Inflammatory macrophage (primary cell): ENCODE measurements at regions not wholly inside any gene's neighbourhood (a gene's known extent, or its start where the extent isn't known, plus 50 kb on each side); places are given as distances from the start of the nearest gene placed in this dataset.
"Not testable (repeated sequence)": the region's sequence is repeated elsewhere in the genome, so short reads cannot be mapped to it uniquely, and the experiment has no call there.

Experiments
- DNase-seq, 2 donors: peaks; one replicate each; pipeline ENCODE4 v3.0.0-alpha.2; 2020 to 2022

DNA sequence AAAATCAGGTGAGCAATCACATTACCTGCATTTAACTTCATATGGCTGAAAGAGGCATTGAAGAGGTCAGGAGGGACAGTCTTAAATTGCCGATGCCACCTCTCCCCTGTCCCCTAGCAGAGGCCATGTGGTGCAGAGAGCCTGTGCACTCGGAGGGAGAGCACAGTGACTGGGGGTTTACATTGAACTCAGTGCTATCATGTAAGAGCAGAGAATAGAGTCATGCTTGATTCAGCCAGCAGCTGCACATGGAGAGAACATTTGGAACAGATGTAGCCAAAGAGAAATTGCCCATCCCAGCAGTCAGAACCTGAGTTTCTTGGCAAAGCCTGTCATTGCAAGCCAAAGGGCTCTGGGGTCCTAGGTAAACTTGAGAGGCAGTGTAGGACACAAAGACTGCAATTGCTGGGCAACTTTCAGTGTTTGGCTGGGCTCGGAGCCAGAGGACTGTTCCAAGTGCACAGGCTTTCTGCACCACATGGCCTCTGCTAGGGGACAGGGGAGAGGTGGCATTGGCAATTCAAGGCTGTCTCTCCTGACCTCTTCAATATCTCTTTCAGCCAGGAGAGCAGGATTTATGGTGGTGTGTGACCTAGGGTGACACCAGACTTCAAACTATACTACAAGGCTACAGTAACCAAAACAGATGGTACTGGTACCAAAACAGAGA is 267.1 kb downstream of the REEP3 start:
- no peak for DNase-seq

DNA sequence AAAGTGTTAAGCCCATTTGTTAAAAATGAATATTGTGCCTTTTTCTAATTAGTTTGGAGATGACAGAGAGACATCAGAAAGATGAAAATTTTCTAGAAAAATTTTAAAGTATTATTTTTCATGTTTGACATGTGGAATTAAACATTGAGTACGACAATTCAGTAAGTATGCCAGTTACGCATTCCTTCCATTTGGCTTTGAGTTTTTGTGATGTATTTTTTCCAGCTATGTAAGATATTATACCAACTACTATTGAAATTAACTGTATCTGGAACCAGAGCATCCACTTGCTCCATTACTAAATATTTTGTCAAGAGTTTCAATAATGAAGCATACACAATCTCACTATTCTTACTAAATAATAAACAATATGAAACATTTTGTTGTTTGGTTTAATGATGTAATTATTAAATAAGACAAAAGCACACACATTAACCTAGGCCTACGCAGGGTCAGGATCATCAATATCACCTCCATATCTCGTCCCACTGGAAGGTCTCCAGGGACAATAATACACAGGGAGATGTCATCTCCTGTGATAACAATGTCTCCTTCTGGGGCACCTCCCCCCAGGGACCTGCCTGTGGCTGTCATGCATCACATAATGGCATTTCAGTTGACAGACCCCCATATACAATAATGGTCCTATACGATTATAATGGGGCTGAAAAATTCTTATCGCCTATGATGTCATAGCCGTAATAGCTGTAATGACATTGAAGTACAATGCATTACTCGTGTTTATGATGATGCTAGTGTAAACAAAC is 274.1 kb downstream of the REEP3 start:
- no peak for DNase-seq

DNA sequence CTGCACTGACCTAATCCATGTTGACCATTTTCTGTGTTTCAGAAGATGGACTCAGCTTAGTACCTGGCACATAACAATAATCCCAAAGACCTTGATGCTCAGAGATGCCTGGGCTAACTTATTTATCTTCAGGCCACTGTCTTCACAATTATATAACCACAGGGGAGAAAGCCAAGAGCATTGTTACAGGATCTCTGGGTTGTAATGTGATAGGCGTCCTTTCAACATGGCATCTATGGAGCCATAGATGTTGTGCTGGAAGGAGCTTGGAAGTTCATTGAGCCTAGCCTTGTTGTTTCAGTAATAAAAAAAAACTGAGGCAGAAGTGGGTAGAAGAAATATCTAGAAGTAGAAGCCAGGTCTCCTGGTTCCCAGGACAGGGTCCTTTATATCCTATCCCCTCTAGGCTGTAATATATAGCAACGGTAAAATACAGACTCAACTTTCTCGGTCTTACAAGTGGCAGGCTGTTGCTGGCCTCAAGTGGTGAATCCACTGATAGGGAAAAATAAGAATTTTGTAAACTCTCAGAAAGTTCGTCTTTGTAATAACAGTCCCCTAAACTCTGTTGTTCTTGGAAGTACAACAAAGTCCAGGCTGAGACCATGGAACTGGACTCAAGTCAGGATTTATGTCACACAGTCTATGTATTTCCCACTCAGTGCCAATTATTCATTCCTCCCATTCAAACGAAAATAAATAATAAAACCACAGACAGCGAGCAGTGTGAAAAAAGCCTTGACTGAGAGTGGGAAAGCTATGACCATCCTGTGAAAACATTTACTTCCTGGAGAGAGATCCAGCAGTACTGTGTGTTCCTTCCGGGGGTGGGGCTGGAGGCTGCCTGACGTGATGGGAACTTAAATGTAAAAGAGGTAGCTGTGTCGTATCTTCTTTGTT is 277.6 kb downstream of the REEP3 start:
- DNase-seq: peak in 1 of 2 donors; percentile 12

DNA sequence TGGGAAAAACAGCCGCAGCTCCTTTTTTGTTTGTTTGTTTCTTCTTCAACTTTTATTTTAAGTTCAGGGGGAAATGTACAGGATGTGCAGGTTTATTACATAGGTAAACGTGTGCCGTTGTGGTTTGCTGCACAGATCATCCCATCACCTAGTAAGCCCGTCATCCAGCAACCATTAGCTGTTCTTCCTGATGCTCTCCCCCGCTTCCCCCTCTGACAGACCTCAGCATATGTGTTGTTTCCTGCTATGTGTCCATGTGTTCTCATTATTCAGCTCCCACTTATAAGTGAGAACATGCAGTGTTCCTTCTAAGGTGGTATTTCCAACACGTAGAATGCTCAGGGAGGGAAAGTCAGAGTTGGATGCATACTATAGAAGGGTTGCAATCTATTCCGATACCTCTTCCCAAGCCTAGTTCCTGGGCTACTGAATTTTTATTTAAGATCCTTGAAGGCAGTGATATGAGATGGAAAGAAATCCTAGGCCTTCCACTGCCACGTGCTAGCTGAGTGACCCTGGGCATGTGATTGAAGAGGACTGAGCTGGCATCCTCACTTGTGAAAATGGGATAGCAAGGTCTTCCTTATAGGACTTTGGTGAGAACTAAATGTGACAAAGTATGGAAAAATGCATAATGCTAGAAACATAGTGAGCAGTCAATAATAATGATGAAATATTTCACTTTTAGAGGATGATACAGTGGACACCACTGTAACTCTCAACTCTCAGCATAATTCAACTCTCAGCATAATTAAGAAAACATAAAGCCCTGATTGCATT is 278.5 kb downstream of the REEP3 start:
- DNase-seq: no peak

DNA sequence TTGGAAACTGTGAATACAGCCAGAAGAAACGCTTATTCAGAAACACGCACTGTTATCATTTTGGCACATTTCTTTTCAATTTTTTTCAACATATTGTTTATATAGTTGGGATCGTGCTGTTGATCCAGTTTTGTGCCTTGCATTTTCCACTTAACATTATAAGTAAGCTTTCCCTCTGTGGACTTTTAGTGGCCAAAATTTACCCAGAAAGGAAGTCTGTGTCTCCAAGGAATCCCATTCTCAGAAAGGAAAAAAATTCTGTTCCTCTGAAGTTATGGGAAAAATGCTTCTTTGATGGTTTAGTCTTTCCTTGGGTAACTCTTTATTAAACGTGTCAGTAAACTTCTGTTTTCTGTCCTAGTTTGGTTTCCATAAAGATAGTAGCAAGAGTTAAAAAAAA is 280.0 kb downstream of the REEP3 start:
- DNase-seq: no peak

DNA sequence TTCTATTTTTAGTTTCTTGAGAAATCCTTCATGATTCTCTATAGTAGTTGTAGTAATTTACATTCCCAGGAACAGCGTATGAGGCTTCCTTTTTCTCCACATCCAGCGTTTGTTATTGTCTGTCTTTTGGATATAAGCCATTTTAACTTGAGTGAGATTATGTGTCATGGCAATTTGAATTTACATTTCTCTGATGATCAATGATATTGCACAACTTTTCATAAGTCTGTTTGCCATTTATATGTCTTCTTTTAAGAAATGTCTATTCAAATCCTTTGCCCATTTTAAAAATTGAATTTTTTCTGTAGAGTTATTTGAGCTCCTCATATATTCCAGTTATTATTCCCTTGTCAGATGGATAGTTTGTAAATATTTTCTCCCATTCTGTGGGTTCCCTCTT is 285.1 kb downstream of the REEP3 start:
- DNase-seq: no peak

DNA sequence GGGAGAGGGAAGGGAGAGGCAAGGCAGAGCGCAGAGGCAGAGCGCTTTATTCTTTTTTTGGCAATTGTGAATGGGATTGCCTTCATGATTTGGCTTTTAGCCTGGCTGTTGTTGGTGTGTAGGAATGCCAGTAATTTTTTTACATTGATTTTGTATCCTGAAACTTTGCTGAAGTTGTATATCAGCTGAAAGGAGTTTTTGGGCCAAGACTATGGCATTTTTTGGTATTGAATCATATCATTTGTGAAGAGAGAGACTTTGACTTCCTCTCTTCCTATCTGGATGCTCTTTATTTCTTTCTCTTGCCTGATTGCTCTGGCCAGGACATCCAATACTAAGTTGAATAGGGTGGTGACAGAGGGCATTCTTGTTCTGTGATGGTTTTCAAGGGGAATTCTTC is 291.3 kb downstream of the REEP3 start:
- DNase-seq: no peak

DNA sequence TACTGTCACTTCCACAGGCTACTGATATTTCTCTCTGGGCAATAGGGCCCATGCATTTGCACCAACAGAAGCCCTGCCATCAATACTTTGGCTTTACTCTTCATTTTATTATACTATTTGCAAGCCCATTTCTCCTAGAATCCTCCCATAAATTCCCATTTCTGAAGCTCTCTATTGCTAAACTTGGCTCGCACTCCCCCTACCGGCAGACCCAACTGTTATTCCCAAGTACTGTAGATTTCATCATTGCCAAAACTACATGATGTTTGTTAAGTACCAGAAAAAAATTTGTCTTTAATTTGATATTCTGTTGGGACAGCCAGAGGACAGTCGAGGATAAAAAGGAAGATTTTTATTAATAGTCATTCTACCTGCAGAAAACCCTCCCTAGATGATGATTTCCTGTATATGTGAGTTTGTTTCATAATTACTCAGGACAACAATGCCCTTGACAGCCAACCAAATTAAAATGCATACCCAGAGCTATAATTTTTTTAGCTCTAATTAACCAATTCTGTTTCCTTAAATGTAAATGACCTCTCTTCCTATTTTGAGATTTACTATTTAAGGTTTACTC is 298.6 kb downstream of the REEP3 start:
- peak; percentile 20 to 50 for DNase-seq

DNA sequence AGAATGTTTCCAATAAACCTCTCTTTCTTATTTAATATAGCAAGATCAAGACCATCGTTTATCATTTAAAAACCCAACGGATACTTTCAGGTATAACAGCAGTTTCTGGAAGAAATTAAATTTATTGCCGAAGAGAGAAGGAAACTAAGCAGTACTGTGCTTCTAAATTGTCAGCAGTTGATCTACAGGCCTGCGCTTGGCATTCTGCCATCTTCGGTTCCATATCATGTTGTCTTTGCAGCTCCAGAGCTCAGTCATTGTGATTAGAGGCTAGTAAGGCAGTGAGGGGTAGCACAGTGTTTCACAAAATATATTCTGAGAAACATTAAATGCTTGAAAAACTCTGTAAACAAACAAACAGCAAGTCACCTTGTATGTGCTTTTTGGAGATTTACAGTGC is 301.3 kb downstream of the REEP3 start:
- DNase-seq: no peak

DNA sequence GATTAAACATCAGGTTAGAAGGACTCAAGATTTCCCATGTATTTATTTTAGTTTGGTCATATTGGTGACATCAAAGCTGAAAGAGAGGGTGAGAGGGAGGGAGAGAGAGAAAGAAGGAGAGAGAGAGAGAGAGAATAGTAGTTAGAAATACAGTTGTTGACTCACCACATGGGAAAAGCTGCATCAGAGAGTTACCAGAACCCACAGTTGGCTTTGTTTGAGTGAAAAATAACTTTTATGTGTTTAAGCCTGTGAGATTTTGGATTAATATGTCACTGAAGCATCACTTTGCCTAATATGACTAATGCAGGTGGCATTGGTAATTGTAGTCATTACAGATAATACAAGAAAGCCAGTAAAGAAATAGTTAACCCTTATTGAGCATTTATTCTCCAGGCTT is 303.9 kb downstream of the REEP3 start:
- no peak for DNase-seq

DNA sequence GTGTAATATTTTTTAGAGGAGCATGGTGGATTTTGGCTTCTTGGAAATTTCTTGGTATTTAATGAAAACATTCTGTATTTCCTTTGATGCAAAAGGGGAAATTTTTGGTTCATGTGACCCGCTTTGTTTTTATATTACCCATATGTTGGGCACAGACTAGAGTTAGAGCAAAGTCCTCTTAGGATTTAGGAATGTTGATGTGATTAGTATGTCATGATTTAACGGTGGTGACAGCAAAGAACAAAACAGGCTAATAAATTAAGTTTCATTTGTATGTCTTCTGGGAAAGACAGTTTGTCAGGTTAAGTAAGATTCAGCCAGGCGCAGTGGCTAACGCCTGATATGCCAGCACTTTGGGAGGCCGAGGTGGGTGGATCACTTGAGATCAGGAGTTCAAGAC is 304.6 kb downstream of the REEP3 start:
- DNase-seq: no peak

DNA sequence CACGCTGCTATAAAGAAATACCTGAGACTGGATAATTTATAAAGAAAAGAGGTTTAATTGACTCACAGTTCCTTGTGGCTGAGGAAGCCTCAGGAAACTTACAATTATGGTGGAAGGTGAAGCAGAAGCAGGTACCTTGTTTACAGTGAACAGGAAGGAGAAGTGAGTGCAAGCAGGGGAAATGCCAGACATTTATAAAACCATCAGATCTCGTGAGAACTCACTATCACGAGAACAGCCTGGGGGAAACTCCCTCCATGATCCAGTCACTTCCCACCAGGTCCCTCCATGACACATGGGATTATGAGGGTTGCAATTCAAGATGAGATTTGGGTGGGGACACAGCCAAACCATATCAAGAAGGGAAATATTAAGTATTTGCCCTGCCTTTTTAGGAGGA is 305.8 kb downstream of the REEP3 start:
- DNase-seq: not testable (repeated sequence)

DNA sequence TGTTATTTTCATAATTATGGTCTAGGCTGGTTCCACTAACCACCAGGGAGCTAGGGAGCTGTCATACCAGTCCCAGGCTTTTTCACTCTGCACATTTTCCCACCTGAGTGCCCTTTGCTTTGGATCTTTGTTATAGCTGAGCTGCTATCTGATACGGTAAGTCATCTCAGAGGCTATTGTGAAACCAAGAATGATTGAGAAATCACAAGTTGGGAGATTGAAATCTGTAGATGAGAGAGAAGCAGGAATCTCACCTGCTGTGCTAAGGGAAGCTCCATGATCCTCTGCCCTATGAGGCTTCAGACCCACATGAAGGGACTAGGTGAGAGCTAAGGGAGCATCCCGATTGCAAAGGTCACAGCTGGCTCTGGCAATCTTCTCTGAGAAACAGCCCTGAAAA is 307.8 kb downstream of the REEP3 start:
- DNase-seq: no peak

DNA sequence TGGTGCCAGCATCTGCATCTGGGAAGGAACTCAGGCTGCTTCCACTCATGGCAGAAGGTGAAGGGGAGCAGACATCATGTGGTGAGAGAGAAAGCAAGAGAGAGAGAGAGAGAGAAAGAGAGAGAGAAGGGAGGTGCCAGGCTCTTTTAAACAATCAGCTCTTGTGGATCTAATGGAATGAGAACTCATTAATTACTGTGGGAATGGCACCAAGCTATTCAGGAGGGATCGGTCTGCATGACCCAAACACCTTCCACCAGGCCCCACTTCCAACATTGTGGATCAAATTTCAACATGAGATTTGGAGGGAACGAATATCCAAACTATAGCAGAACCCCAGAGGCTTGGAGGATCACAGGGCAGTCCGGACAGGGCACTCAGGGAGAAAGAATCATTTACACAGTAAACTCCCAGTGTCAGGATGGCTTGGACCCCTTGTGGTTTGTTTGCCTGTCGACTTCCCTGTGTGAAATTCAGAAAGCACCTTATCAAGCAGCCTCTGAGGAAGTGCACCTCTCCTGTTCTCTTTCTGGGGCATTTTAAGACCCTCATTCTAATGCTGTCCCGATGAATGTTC is 308.5 kb downstream of the REEP3 start:
- no peak for DNase-seq

DNA sequence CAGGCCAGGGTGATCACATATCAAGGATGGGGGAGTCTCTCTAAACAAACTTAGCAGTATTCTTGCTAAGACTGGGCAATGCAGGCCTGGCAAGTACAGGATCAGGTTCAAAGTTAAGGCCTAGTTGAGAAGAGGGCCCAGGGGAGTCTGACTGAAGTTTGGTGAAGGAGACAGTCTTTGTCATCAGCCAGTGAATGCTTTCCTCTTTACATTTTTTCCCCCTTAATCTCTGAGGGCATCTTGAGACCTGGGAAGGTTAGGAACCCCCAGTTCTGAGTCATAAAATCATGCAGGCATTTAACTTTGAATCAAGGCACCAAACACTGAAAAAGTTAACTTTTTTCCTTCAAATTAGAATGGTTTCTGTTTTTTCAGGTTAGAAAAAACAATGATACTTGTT is 311.5 kb downstream of the REEP3 start:
- DNase-seq: no peak

DNA sequence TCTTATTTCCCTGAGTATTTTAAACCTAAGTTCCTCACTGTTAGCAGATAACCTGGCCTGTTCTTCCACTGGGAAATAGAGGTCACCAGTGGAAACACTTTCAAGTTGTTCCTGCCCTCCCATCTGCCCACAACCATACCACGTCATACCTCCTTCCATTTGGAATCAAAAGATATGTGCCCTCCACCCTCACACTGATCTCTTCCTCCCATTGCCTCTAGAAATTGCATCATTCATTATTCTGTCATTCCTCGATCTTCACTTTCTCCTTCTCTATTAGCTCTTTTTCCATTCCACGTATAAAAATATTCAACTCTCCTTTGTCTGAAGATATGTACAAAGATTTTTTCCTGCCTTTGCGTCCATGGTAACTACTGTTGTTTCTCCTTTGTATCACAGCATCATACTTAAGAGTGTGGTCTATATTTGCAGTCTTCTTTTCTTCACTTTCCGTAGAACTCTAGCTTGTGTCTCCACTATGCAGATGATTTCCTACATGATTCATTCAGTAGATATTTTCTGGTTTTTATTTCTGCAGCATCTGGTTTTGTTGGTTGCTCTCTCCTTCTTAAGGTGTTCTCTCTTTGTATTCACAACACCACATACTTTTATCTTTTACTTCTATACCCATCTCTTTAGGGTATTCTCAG is 312.3 kb downstream of the REEP3 start:
- DNase-seq: no peak

DNA sequence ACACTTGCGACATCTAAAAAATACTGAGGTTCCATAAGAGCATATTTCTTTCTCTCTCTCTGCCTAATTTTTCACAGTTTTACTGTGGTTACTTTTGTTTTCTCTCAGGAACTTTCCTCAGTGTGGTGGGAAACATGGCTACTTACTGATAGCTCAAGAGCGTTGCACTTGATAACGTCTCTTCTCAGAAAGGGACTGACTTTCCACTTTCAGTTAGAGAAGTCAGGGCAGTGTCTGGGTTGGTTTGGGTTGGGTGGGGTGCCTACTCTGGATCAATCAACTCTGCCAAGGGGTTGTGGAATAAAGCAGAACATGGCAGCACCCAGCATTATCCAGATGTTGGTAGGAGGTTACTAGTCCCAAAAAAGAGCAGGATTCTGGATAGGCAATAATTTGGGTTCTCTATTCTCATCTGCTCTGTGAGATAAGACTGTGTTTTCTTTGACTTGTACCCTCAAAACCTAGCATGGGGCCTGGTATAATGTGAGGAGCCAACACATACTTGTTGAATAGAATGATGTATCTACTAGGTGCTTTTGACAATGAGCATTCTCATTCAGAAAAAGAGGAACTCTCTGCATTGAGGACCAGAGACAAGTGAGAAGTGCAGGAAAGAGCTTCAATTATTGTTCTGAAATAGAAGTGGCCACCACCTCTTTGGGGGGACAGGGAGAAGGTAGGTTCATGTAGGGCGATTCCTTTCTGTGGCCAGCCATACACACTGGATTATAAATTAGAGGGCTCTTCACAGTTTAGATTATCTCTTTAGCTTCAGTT is 315.7 kb downstream of the REEP3 start:
- DNase-seq: no peak

DNA sequence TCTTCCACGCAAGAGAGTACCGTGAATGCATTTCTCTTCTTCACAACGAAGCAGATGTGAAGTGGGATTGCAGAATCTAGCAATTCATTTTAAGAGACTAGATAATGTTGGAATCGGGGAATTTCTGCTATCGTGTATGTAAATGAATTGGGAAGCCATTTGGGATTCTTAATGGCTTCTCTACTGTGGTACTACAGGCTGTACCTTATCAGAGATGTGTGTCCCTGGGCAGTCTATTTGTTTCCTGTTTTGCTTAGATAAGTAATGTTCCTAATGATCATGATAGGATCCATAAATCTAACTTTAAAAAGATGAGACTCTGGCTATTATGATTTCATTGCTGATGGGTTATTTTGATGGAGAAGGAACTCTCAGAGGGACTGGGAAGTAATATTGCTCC is 320.6 kb downstream of the REEP3 start:
- DNase-seq: no peak

DNA sequence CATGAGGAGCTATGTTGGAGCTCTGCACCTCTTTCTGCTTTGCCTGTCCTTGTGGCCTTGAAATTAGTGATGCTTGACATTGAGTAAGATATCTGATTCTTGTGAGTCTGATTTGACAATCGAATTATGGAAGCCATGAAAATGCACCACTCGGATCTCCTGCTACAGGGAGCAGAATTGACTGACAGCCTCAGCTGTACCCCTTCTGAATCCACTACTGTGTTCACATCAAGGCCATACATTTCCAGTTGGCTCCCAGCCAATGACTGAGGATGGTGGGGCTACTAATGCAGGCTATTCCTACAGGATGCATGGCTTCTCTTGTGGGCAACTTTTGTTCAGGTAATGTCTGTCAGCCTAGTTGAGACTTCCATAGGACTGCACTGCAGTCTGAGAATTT is 321.9 kb downstream of the REEP3 start:
- no peak for DNase-seq

DNA sequence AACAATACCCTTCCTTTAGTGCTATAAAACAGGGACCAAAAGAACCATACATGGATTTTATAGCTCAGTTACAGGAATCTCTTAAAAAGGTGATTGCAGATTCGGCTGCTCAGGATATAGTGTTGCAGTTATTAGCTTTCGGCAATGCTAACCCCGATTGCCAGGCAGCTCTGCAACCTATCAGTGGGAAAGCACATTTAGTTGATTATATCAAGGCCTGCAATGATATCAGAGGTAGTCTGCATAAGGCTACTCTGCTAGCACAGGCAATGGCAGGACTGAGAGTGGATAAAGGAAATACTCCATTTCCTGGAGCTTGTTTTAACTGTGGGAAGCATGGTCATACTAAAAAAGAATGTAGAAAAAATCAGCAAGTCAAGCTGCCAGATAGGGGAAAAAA is 327.7 kb downstream of the REEP3 start:
- DNase-seq: not testable (repeated sequence)

DNA sequence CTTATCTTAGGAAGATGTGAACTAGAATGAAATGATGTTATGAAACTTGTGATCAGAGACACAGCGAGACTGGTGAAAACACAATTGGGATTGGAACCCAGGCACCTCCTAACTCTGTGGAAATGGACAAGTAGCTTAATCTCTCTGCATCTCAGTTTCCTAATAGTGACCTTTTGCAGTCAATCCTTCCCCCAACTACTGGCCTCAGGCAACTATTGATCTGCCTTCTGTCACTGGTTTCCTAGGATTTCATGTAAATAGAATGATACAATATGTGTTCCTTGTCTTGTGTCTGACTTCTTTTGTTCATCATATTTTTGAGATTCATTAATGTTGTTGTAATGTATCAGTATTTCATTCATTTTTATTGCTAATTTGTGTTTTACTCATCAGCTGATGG is 341.7 kb downstream of the REEP3 start:
- no peak for DNase-seq
